ENCODE measurements at regions not wholly inside any gene's neighbourhood (a gene's known extent, or its start where the extent isn't known, plus 50 kb on each side); places are given as distances from the start of the nearest gene placed in this dataset.

- no peak for TF ChIP-seq EP300 (IDR thresholded peaks at IDR 0.05; ENCODE audit: low read depth)
- TF ChIP-seq POLR2A (IDR thresholded peaks at IDR 0.05) = no peak
- TF ChIP-seq, protein P1, sequence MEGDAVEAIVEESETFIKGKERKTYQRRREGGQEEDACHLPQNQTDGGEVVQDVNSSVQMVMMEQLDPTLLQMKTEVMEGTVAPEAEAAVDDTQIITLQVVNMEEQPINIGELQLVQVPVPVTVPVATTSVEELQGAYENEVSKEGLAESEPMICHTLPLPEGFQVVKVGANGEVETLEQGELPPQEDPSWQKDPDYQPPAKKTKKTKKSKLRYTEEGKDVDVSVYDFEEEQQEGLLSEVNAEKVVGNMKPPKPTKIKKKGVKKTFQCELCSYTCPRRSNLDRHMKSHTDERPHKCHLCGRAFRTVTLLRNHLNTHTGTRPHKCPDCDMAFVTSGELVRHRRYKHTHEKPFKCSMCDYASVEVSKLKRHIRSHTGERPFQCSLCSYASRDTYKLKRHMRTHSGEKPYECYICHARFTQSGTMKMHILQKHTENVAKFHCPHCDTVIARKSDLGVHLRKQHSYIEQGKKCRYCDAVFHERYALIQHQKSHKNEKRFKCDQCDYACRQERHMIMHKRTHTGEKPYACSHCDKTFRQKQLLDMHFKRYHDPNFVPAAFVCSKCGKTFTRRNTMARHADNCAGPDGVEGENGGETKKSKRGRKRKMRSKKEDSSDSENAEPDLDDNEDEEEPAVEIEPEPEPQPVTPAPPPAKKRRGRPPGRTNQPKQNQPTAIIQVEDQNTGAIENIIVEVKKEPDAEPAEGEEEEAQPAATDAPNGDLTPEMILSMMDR (IDR thresholded peaks at IDR 0.05) = no peak
Measured at GRCh38 chr2:220078439-220078838, 451.0 kb downstream of the SLC4A3 start.

Data from transverse colon (tissue), 3 donors.